Uterus (tissue), 3 donors: ENCODE measurements at regions not wholly inside any gene's neighbourhood (a gene's known extent, or its start where the extent isn't known, plus 50 kb on each side); places are given as distances from the start of the nearest gene placed in this dataset.

Source experiments
- DNase-seq, 2 donors: peaks; one replicate each; pipeline ENCODE4 v3.0.0-alpha.2; 2019 to 2020
- H3K27ac ChIP-seq, 2 donors: fragments of 200-600 bp; sonication (generic); 1 replicate in 1 of 2; 2 replicates in 1 of 2; pipeline ENCODE4 v1.5.1; 2016 to 2018
- H3K27me3 ChIP-seq, 2 donors: fragments of 200-600 bp; sonication (generic); one replicate each; pipeline ENCODE4 v1.5.1; 2018 to 2019; ENCODE audit warnings: control low read depth in 1 of 2
- H3K36me3 ChIP-seq, 2 donors: fragments of 200-600 bp; sonication (generic); one replicate each; pipeline ENCODE4 v1.5.1; 2019; ENCODE audit warnings: control low read depth in 1 of 2
- H3K4me1 ChIP-seq, 2 donors: fragments of 200-600 bp; sonication (generic); one replicate each; pipeline ENCODE4 v1.5.1; 2018 to 2019; ENCODE audit warnings: control low read depth in 1 of 2
- H3K4me3 ChIP-seq, 2 donors: fragments of 200-600 bp; sonication (generic); 1 replicate in 1 of 2; 2 replicates in 1 of 2; pipeline ENCODE4 v1.5.1; 2018 to 2019; ENCODE audit warnings: mild to moderate bottlenecking in 1 of 2
- H3K9me3 ChIP-seq, 2 donors: fragments of 200-600 bp; sonication (generic); one replicate each; pipeline ENCODE4 v1.5.1; 2019; ENCODE audit warnings: control low read depth in 1 of 2
- CTCF ChIP-seq, 4 experiments: fragments of 200-600 bp in 2 of 4; fragments of 450-650 bp in 2 of 4; sonication (generic) in 2 of 4; IDR thresholded peaks; one replicate each; pipeline ENCODE4 v1.5.1; 2016 to 2019; ENCODE audit warnings: antibody characterized with exemption in 4 of 4, mild to moderate bottlenecking in 2 of 4, moderate library complexity in 1 of 4
- POLR2A ChIP-seq, 2 donors: fragments of 450-650 bp; IDR thresholded peaks; one replicate each; pipeline ENCODE4 v1.6.1; 2016; ENCODE audit warnings: antibody characterized with exemption in 2 of 2, mild to moderate bottlenecking in 1 of 2, moderate library complexity in 1 of 2
- intact Hi-C: fragments of 100-400 bp; cut with DNase I; formaldehyde crosslinking; loops from one replicate; pipeline ENCODE4 v1.15.1; 2023; ENCODE audit warnings: low total_unique reads
- donor health status: DM: yes; HTN: yes; CAD: no.

- H3K9me3 ChIP-seq: no peaks in the 10 kb centered on the region
- intact Hi-C loops: no loop called here
- H3K4me1 ChIP-seq: no peaks in the 10 kb centered on the region
- TF ChIP-seq POLR2A (IDR thresholded peaks at IDR 0.05): no peak
- no peak for TF ChIP-seq CTCF (IDR thresholded peaks at IDR 0.05)
- DNase-seq: no peak
- H3K36me3 ChIP-seq: no peaks in the 10 kb centered on the region
- no peak overlapping the region for H3K27ac ChIP-seq
- H3K27me3 ChIP-seq: no peaks in the 10 kb centered on the region
- H3K4me3 ChIP-seq: no peak overlapping the region
These were observed 835.4 kb upstream of the TMEM132C start for GRCh38 chr12:127431594-127431993.

GRCh38 chr12:127435439-127435838 is 831.5 kb upstream of the TMEM132C start:
- no peak for DNase-seq
- Histone ChIP-seq H3K36me3 (no peaks in the 10 kb centered on the region), H3K4me3 (no peak overlapping the region), H3K27me3 (no peaks in the 10 kb centered on the region), H3K4me1 (no peaks in the 10 kb centered on the region), H3K27ac (no peak overlapping the region), H3K9me3 (no peaks in the 10 kb centered on the region)
- intact Hi-C loops: no loop called here
- no peak for TF ChIP-seq CTCF (IDR thresholded peaks at IDR 0.05)
- no peak for TF ChIP-seq POLR2A (IDR thresholded peaks at IDR 0.05)

GRCh38 chr12:127438512-127439244 is 828.3 kb upstream of the TMEM132C start:
- Histone ChIP-seq H3K36me3 (no peaks in the 10 kb centered on the region), H3K27me3 (no peaks in the 10 kb centered on the region), H3K9me3 (no peaks in the 10 kb centered on the region), H3K4me1 (no peaks in the 10 kb centered on the region), H3K4me3 (no peak overlapping the region), H3K27ac (no peak overlapping the region)
- intact Hi-C loops: no loop called here
- DNase-seq: no peak
- TF ChIP-seq CTCF (IDR thresholded peaks at IDR 0.05) (no peak), POLR2A (IDR thresholded peaks at IDR 0.05) (no peak)

- H3K9me3 ChIP-seq: no peaks in the 10 kb centered on the region
- H3K4me3 ChIP-seq: no peak overlapping the region
- no peaks in the 10 kb centered on the region for H3K27me3 ChIP-seq
- no peaks in the 10 kb centered on the region for H3K36me3 ChIP-seq
- intact Hi-C loops: no loop called here
- DNase-seq: no peak
- no peak overlapping the region for H3K27ac ChIP-seq
- TF ChIP-seq POLR2A (IDR thresholded peaks at IDR 0.05): no peak
- TF ChIP-seq CTCF (IDR thresholded peaks at IDR 0.05): no peak
- no peaks in the 10 kb centered on the region for H3K4me1 ChIP-seq
These were observed 821.3 kb upstream of the TMEM132C start for GRCh38 chr12:127445581-127446139.

GRCh38 chr12:127448906-127449305 is 818.1 kb upstream of the TMEM132C start:
- TF ChIP-seq POLR2A (IDR thresholded peaks at IDR 0.05): no peak
- TF ChIP-seq CTCF (IDR thresholded peaks at IDR 0.05): no peak
- Histone ChIP-seq H3K27me3 (no peaks in the 10 kb centered on the region), H3K4me1 (no peaks in the 10 kb centered on the region), H3K9me3 (no peaks in the 10 kb centered on the region), H3K27ac (no peak overlapping the region), H3K4me3 (no peak overlapping the region), H3K36me3 (no peaks in the 10 kb centered on the region)
- intact Hi-C loops: no loop called here
- no peak for DNase-seq
